SIG-M5 treated with dmso at 0.1 percent for 504 hours (cell line): ENCODE measurements at regions not wholly inside any gene's neighbourhood (a gene's known extent, or its start where the extent isn't known, plus 50 kb on each side); places are given as distances from the start of the nearest gene placed in this dataset.

Experiments used
- DNase-seq: peaks from one replicate; lab custom pipeline; 2025; ENCODE audit not compliant: unreplicated experiment; lab: John Stamatoyannopoulos, UW

- no peak for DNase-seq
These were observed 100.3 kb upstream of the CADPS start for GRCh38 chr3:62975566-62975965.

- DNase-seq, result no peak
These were observed 106.7 kb upstream of the CADPS start for GRCh38 chr3:62981962-62982361.

DNA sequence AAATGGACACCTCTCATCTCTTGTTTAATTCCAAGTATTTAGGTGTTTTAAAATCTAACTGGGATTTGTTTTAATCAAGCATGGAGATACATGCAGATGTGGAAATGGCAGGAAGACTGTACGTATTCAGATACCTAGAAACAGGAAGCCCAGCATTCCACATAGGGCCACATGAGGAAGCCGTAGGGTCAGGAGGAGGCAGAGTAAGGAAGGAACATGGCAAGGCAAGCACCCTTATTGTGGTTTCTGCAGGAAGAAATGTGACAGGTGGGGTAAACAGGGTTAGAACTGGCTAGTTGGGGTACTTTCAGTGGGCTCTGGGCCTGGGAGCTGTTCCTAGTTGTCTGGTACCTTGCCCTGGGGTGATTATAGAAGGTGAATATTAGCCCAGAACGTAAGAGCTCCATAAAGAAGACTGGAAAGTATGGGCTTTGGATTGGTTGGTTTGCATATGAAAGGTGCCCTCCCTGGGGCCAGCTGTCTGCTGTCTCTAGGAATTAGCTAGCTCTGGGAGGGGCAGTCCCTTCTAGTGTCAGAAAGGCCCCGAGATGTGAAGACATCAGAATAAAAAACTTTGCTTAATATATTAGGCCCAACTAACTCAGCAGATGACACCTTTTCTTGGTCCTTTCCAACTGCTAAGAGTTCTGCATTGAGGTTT, 107.7 kb upstream of the CADPS start:
- DNase-seq, result no peak

DNA sequence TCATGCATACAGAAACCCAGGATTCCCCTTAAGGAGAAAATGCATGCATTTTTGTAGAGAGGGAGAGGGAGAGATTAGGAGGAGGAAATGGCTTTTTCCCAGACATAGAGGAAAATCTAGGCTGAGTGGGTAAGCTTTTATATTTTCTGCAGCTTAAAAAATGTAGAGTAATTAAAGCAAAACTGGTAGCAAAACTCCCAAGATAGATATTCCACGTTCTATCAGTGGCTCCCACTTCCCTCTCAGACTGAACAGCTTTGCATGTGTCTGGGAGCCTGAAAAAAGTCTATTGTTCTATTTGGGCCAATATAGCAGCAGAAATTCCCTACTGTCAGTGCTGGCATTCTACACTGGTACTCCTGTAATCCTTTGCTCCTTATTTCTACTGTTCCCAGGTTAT, 110.8 kb upstream of the CADPS start:
- no peak for DNase-seq

DNA sequence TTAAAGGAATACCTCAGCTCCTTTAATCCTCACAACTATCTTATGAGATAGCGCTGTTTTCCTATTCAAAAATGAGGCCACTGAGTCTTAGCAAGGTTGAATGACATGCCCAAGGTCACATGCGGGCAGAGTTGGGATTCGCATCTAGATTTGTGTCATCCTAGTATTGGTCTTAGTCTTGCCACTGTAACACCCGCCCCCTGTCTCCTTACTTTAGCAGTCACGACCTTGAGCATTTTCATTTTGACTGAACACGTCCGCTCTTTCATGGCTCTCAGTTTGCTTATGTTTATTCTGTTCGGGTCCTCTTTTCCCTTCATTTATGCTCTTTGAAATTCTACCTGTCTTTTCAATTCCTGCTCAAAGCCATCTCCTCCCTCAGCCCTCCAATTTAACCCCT, 112.5 kb upstream of the CADPS start:
- no peak for DNase-seq

DNA sequence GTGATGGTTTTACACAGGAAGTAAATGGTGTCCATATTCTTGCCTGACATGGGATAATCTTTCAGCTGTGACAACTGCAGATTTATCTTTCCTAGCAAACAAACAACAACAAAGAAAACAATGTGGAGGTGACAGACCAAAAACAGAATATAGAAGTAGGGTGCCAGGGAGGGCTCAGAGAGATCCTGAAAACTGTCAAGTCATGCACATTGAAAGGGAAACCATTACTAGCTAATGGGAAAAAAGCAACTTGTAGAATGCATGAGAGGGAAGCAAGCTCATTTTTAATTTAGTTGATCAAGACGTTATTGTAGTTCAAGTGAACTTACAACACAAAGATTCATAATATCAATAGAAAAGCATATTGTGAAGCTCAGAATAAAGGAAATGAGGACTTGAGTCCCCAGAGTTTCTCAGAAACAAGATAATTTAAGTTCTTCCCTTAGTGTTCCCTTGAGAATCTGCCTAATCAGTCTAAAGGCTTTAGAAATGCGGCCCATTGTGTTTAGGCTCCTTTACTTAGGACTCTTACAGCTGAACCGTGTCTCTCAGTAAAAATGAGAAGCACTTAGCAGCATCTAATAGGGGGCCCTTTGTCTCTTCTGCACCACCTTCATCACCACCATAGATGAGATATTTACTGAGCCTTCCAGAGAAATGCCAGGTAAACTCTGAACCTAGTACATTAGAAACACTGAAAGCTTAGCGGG, 115.6 kb upstream of the CADPS start:
- DNase-seq, result no peak

DNA sequence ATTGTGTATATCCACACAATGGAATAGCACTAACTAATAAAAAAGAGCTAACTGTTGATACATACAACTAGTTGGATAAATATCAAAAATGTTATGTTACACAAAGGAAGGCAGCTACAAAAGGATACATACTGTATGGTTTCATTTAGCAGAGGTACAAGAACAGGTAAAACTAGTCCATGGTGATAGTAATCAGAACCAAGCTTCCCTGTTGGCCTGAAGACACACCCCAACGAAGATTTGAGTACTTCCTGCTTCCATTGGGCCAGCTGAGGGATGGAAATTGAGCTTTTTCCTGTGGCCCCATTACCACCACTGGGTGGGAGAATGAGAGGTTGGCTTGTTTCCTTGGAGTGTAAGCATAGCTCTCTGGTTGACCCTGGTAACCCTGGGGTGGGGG, 117.3 kb upstream of the CADPS start:
- peak; percentile 9 for DNase-seq

GRCh38 chr3:62995119-62995518, 119.9 kb upstream of the CADPS start:
- no peak for DNase-seq

- DNase-seq, result no peak
These were observed 120.3 kb upstream of the CADPS start for GRCh38 chr3:62995530-62995929.

GRCh38 chr3:62997369-62997768, 122.2 kb upstream of the CADPS start:
- DNase-seq, result no peak

- DNase-seq, result no peak
These were observed 123.9 kb upstream of the CADPS start for GRCh38 chr3:62999158-62999557.

- no peak for DNase-seq
These were observed 124.6 kb upstream of the CADPS start for GRCh38 chr3:62999791-63000190.

DNA sequence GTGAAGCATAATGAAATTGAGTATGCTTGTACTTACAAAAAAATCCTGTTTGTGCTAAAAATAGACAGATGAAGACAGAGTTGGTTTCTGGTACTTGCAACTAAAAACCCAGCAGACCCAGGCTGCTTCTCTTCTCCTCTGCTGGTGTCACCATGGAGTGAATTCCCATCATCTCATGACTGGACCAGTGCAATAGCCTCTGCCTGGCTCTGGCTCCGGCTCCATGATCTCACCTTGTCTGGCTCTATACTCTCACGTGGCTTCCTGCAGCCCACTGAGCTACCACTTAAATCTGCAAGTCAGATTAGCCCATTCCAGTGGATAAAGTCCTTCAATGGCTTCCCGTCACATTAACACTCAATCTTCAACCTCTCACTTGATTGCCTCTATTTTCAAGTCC, 129.2 kb upstream of the CADPS start:
- no peak for DNase-seq

GRCh38 chr3:63015614-63016309, 140.5 kb upstream of the CADPS start:
- DNase-seq, result no peak

- no peak for DNase-seq
These were observed 146.9 kb upstream of the CADPS start for GRCh38 chr3:63022114-63022513.

GRCh38 chr3:63026722-63027121, 151.5 kb upstream of the CADPS start:
- no peak for DNase-seq

DNA sequence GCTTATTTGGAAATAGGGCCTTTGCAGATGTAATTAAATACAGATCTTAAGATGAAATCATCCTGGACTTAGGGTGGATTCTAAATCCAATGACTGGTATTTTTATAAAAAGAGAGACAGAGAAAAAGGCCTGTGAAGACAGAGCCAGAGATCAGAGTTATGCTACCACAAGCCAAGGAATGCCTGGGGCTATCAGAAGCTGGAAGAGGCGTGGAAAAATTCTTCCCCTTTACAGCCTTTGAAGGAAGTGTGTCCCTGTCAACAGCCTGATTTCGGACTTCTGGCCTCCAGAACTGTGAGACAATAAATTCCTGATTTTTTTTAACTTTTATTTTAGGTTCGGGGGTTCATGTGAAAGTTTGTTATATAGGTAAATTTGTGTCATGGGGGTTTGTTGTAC, 154.1 kb upstream of the CADPS start:
- no peak for DNase-seq

GRCh38 chr3:63029921-63030320, 154.7 kb upstream of the CADPS start:
- no peak for DNase-seq

- no peak for DNase-seq
These were observed 155.4 kb upstream of the CADPS start for GRCh38 chr3:63030666-63031065.

DNA sequence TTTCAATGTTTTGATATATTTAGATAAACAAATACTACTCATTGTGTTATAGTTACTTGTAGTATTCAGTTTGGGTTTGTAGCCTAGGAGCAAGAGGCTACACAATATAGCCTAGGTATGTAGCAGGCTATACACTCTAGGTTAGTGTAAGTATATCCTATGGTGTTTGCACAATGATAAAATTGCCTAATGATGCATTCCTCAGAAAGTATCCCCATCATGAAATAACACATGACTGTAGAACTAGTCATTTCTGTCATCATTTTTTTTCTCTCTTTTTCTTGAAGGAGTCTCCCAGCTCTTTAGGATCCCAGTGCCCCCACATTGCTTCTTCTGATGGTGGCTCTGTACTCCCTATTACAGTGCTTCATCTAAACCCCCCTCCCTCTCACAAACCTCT, 157.7 kb upstream of the CADPS start:
- no peak for DNase-seq

DNA sequence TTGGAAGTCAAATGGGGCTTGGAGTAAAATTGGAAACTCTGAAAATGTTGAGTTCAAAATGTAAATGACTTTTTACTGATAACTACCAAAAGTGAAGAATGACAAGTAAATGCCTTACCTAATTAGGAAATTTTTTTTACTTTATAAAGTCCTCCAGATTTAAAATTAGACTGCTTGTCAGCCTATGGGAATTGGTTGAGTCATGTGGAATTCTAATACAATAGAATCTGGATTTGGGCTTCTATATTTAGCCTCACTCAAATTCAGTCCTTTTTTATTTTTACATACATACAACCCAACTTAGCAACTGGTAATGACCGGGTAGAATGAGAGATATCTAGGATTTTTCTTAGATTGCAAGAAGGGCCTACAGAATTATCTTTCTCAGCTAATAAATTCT, 158.9 kb upstream of the CADPS start:
- no peak for DNase-seq

- no peak for DNase-seq
These were observed 161.9 kb upstream of the CADPS start for GRCh38 chr3:63037116-63037515.
